ENCODE measurements at regions not wholly inside any gene's neighbourhood (a gene's known extent, or its start where the extent isn't known, plus 50 kb on each side); places are given as distances from the start of the nearest gene placed in this dataset.

GRCh38 chr18:30920757-30921156 is 121.8 kb downstream of the DSC3 start (continued):
- TF ChIP-seq, protein P1, sequence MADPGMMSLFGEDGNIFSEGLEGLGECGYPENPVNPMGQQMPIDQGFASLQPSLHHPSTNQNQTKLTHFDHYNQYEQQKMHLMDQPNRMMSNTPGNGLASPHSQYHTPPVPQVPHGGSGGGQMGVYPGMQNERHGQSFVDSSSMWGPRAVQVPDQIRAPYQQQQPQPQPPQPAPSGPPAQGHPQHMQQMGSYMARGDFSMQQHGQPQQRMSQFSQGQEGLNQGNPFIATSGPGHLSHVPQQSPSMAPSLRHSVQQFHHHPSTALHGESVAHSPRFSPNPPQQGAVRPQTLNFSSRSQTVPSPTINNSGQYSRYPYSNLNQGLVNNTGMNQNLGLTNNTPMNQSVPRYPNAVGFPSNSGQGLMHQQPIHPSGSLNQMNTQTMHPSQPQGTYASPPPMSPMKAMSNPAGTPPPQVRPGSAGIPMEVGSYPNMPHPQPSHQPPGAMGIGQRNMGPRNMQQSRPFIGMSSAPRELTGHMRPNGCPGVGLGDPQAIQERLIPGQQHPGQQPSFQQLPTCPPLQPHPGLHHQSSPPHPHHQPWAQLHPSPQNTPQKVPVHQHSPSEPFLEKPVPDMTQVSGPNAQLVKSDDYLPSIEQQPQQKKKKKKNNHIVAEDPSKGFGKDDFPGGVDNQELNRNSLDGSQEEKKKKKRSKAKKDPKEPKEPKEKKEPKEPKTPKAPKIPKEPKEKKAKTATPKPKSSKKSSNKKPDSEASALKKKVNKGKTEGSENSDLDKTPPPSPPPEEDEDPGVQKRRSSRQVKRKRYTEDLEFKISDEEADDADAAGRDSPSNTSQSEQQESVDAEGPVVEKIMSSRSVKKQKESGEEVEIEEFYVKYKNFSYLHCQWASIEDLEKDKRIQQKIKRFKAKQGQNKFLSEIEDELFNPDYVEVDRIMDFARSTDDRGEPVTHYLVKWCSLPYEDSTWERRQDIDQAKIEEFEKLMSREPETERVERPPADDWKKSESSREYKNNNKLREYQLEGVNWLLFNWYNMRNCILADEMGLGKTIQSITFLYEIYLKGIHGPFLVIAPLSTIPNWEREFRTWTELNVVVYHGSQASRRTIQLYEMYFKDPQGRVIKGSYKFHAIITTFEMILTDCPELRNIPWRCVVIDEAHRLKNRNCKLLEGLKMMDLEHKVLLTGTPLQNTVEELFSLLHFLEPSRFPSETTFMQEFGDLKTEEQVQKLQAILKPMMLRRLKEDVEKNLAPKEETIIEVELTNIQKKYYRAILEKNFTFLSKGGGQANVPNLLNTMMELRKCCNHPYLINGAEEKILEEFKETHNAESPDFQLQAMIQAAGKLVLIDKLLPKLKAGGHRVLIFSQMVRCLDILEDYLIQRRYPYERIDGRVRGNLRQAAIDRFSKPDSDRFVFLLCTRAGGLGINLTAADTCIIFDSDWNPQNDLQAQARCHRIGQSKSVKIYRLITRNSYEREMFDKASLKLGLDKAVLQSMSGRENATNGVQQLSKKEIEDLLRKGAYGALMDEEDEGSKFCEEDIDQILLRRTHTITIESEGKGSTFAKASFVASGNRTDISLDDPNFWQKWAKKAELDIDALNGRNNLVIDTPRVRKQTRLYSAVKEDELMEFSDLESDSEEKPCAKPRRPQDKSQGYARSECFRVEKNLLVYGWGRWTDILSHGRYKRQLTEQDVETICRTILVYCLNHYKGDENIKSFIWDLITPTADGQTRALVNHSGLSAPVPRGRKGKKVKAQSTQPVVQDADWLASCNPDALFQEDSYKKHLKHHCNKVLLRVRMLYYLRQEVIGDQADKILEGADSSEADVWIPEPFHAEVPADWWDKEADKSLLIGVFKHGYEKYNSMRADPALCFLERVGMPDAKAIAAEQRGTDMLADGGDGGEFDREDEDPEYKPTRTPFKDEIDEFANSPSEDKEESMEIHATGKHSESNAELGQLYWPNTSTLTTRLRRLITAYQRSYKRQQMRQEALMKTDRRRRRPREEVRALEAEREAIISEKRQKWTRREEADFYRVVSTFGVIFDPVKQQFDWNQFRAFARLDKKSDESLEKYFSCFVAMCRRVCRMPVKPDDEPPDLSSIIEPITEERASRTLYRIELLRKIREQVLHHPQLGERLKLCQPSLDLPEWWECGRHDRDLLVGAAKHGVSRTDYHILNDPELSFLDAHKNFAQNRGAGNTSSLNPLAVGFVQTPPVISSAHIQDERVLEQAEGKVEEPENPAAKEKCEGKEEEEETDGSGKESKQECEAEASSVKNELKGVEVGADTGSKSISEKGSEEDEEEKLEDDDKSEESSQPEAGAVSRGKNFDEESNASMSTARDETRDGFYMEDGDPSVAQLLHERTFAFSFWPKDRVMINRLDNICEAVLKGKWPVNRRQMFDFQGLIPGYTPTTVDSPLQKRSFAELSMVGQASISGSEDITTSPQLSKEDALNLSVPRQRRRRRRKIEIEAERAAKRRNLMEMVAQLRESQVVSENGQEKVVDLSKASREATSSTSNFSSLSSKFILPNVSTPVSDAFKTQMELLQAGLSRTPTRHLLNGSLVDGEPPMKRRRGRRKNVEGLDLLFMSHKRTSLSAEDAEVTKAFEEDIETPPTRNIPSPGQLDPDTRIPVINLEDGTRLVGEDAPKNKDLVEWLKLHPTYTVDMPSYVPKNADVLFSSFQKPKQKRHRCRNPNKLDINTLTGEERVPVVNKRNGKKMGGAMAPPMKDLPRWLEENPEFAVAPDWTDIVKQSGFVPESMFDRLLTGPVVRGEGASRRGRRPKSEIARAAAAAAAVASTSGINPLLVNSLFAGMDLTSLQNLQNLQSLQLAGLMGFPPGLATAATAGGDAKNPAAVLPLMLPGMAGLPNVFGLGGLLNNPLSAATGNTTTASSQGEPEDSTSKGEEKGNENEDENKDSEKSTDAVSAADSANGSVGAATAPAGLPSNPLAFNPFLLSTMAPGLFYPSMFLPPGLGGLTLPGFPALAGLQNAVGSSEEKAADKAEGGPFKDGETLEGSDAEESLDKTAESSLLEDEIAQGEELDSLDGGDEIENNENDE (IDR thresholded peaks at IDR 0.05; ENCODE audit: insufficient replicate concordance, low read length), result no peak
